ENCODE measurements at regions not wholly inside any gene's neighbourhood (a gene's known extent, or its start where the extent isn't known, plus 50 kb on each side); places are given as distances from the start of the nearest gene placed in this dataset.

DNA sequence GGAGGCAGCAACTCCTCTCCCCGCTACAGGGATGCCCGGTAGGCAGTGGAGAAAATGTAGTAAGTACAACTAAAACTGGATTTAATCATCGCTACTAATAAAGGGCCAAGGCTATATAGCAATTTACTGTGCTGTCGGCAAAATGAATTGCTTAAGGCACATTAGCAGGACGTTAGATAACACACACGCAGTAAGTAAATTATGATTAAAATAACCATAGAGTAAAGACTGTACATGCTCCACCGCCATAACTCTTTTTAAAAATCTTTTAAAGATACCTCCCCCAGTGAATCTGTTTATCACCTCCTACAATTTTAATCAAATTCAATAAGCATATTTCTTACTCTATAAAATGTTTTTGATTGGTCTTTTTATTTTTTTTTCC is 371.4 kb upstream of the MGMT start:
- H3K4me3 ChIP-seq (ENCODE audit: low read depth in 1 of 2, low read length in 2 of 2) = no peak overlapping the region
- 80 to 81% methylated on average over 7 of the region's 7 CpGs for WGBS, 2 donors
- H3K36me3 ChIP-seq (ENCODE audit: control insufficient read depth in 2 of 2, insufficient read depth in 2 of 2, low read length in 1 of 2) = no peaks in the 10 kb centered on the region
- H3K4me1 ChIP-seq (ENCODE audit: control insufficient read depth in 2 of 2, insufficient read depth in 2 of 2, low read length in 1 of 2) = no peaks in the 10 kb centered on the region
- no peaks in the 10 kb centered on the region for H3K27me3 ChIP-seq (ENCODE audit: control insufficient read depth in 1 of 2, insufficient read depth in 2 of 2, low read length in 2 of 2)
- H3K9me3 ChIP-seq (ENCODE audit: control insufficient read depth in 2 of 2, insufficient read depth in 1 of 2, low read depth in 1 of 2, low read length in 1 of 2) = peaks cover 0 to 2% of the 10 kb centered on the region in 2 donors
- H3K27ac ChIP-seq (ENCODE audit: low read depth in 2 of 2, low read length in 1 of 2) = no peak overlapping the region

DNA sequence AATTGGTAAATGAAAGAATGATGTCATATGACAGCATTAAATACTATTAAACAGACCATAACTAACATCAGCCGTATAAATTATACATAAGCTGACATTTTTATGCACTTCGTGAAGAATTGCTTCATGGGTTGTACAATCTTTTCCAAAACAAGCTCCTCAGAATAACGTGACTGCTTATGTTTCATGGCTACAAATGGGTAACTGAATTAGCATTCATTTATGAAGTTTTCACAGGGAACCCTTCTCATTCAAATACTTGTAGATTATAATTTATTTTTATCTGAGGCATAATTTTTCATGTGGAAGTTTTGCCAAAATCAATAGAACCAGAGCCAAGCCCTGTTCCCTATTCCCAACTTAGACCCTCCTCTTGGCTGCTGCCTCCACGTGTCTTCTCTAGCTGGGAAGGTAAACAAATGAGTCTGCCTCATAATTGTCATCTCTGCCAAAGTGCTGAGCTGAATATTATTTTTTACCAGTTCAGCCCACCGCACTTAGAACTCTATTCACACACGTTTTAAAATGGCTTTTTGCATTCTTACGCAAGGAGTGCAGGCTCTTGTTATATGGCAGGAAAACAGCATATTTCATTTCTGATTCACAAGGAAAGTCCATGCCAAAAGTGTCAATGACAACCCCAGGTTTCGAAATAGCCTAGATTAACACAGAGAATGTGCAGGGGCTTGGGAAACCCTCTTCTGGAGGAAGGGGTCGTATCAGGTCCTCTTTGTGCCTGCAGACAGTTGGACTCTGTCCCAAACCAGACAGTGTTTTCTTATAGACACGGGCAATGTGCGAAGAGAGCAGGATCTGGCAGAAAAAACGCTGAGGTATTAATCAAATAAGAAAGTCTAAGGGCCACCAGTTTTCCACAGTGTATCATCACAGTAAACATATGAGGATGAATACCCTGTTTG is 370.7 kb upstream of the MGMT start:
- H3K36me3 ChIP-seq (ENCODE audit: control insufficient read depth in 2 of 2, insufficient read depth in 2 of 2, low read length in 1 of 2) = no peaks in the 10 kb centered on the region
- H3K4me1 ChIP-seq (ENCODE audit: control insufficient read depth in 2 of 2, insufficient read depth in 2 of 2, low read length in 1 of 2) = no peaks in the 10 kb centered on the region
- no peak overlapping the region for H3K4me3 ChIP-seq (ENCODE audit: low read depth in 1 of 2, low read length in 2 of 2)
- peaks cover 0 to 2% of the 10 kb centered on the region in 2 donors for H3K9me3 ChIP-seq (ENCODE audit: control insufficient read depth in 2 of 2, insufficient read depth in 1 of 2, low read depth in 1 of 2, low read length in 1 of 2)
- H3K27ac ChIP-seq (ENCODE audit: low read depth in 2 of 2, low read length in 1 of 2) = no peak overlapping the region
- WGBS, 2 donors = 18 to 29% methylated on average over 12 of the region's 12 CpGs
- H3K27me3 ChIP-seq (ENCODE audit: control insufficient read depth in 1 of 2, insufficient read depth in 2 of 2, low read length in 2 of 2) = no peaks in the 10 kb centered on the region

DNA sequence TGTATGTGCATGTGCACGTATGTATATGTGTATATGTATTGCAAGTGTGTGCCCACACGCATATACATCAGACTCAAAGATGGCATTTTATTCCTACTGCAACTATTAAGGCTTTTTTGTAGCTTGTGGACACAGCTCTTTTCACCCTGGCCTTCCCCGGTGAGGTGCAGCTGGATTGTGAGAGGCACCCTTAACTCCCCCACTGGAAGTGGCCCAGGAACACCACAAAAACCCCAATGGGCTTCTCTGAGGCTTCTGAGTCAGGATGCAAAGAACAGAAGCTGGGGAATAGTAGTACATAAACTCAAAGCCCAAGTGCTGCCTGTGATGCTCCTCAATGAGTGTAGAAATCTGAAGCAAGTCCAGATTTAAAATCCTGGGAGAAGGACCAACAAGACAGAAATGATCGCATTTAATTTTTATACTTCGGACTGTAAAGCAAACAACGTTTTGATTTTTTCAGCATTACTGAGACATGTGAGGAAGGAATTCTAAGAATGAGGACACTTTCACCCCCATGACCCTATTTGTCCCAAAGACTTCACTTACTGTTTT is 369.2 kb upstream of the MGMT start:
- Histone ChIP-seq H3K4me3 (ENCODE audit: low read depth in 1 of 2, low read length in 2 of 2) (no peak overlapping the region), H3K27ac (ENCODE audit: low read depth in 2 of 2, low read length in 1 of 2) (no peak overlapping the region), H3K9me3 (ENCODE audit: control insufficient read depth in 2 of 2, insufficient read depth in 1 of 2, low read depth in 1 of 2, low read length in 1 of 2) (peaks cover 0 to 2% of the 10 kb centered on the region in 2 donors), H3K27me3 (ENCODE audit: control insufficient read depth in 1 of 2, insufficient read depth in 2 of 2, low read length in 2 of 2) (no peaks in the 10 kb centered on the region), H3K36me3 (ENCODE audit: control insufficient read depth in 2 of 2, insufficient read depth in 2 of 2, low read length in 1 of 2) (no peaks in the 10 kb centered on the region), H3K4me1 (ENCODE audit: control insufficient read depth in 2 of 2, insufficient read depth in 2 of 2, low read length in 1 of 2) (no peaks in the 10 kb centered on the region)
- WGBS, 2 donors = 80 to 81% methylated on average over 6 of the region's 6 CpGs

DNA sequence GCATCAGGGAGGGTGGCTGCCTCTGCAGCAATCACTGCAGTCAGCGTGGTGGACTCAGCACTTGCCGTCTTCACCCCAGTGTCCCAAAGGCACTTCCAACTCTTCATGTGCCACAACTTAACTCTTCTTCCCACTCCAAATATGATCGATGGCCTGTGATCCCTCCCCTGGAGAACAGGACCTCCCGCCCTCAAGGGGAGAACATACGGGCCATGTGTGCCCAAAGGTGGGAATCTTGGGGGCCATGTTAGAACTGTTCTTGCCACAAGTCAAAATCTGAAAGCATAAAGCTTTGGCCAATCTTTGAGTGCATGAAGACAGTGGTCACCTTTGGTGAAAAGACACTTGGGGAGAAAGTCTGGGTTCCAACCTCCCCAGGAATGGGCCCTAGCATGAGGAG is 368.5 kb upstream of the MGMT start:
- no peaks in the 10 kb centered on the region for H3K36me3 ChIP-seq (ENCODE audit: control insufficient read depth in 2 of 2, insufficient read depth in 2 of 2, low read length in 1 of 2)
- WGBS, 2 donors = 94% methylated on average over 5 of the region's 5 CpGs
- H3K27me3 ChIP-seq (ENCODE audit: control insufficient read depth in 1 of 2, insufficient read depth in 2 of 2, low read length in 2 of 2) = no peaks in the 10 kb centered on the region
- no peaks in the 10 kb centered on the region for H3K4me1 ChIP-seq (ENCODE audit: control insufficient read depth in 2 of 2, insufficient read depth in 2 of 2, low read length in 1 of 2)
- no peak overlapping the region for H3K27ac ChIP-seq (ENCODE audit: low read depth in 2 of 2, low read length in 1 of 2)
- H3K4me3 ChIP-seq (ENCODE audit: low read depth in 1 of 2, low read length in 2 of 2) = no peak overlapping the region
- H3K9me3 ChIP-seq (ENCODE audit: control insufficient read depth in 2 of 2, insufficient read depth in 1 of 2, low read depth in 1 of 2, low read length in 1 of 2) = peaks cover 0 to 2% of the 10 kb centered on the region in 2 donors

DNA sequence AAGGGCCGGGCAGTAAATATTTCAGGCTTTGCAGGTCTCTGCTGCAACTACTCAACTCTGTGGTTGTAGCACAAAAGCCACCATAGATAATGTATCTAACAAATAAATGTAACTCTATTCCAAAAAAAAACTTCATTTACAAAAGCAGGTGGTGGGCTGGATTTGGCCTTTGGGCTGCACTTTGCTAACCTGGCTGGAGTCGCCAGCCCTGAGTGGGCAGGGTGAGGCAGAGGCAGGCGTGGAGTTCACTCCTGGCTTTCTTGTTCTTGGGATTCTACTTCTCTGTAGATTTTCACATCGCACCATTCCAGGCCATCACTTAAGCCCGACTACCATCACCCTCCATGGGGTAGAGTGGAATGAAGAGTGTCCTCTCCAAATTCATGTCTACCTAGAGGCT is 367.6 kb upstream of the MGMT start:
- H3K27ac ChIP-seq (ENCODE audit: low read depth in 2 of 2, low read length in 1 of 2) = no peak overlapping the region
- H3K36me3 ChIP-seq (ENCODE audit: control insufficient read depth in 2 of 2, insufficient read depth in 2 of 2, low read length in 1 of 2) = no peaks in the 10 kb centered on the region
- WGBS, 2 donors = 86 to 91% methylated on average over 5 of the region's 5 CpGs

DNA sequence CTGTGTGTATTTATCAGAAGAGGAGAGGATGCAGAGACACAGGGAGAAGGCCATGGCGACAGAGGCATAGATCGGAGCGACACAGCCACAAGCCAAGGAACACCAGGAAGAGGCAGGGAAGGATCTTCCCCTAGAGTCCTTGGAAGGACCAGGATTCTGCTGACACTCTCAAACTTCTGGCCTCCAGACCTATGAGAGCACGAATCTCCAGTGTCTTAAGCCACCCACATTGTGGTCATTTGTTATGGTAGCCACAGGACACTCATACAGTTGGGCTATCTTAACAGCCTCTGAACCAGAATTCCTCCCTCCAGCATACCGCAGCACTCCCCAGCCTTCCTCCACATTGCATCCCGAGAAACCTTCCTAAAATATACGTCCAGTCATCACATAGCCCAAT is 367.0 kb upstream of the MGMT start:
- no peak overlapping the region for H3K4me3 ChIP-seq (ENCODE audit: low read depth in 1 of 2, low read length in 2 of 2)
- no peaks in the 10 kb centered on the region for H3K4me1 ChIP-seq (ENCODE audit: control insufficient read depth in 2 of 2, insufficient read depth in 2 of 2, low read length in 1 of 2)
- H3K9me3 ChIP-seq (ENCODE audit: control insufficient read depth in 2 of 2, insufficient read depth in 1 of 2, low read depth in 1 of 2, low read length in 1 of 2) = peaks cover 0 to 2% of the 10 kb centered on the region in 2 donors
- H3K27ac ChIP-seq (ENCODE audit: low read depth in 2 of 2, low read length in 1 of 2) = no peak overlapping the region
- no peaks in the 10 kb centered on the region for H3K27me3 ChIP-seq (ENCODE audit: control insufficient read depth in 1 of 2, insufficient read depth in 2 of 2, low read length in 2 of 2)
- no peaks in the 10 kb centered on the region for H3K36me3 ChIP-seq (ENCODE audit: control insufficient read depth in 2 of 2, insufficient read depth in 2 of 2, low read length in 1 of 2)
- WGBS, 2 donors = 91 to 94% methylated on average over 7 of the region's 7 CpGs

More for the DNA sequence above, 367.6 kb upstream of the MGMT start:
- Histone ChIP-seq H3K27me3 (ENCODE audit: control insufficient read depth in 1 of 2, insufficient read depth in 2 of 2, low read length in 2 of 2) (no peaks in the 10 kb centered on the region), H3K4me3 (ENCODE audit: low read depth in 1 of 2, low read length in 2 of 2) (no peak overlapping the region), H3K4me1 (ENCODE audit: control insufficient read depth in 2 of 2, insufficient read depth in 2 of 2, low read length in 1 of 2) (no peaks in the 10 kb centered on the region), H3K9me3 (ENCODE audit: control insufficient read depth in 2 of 2, insufficient read depth in 1 of 2, low read depth in 1 of 2, low read length in 1 of 2) (peaks cover 0 to 2% of the 10 kb centered on the region in 2 donors)

DNA sequence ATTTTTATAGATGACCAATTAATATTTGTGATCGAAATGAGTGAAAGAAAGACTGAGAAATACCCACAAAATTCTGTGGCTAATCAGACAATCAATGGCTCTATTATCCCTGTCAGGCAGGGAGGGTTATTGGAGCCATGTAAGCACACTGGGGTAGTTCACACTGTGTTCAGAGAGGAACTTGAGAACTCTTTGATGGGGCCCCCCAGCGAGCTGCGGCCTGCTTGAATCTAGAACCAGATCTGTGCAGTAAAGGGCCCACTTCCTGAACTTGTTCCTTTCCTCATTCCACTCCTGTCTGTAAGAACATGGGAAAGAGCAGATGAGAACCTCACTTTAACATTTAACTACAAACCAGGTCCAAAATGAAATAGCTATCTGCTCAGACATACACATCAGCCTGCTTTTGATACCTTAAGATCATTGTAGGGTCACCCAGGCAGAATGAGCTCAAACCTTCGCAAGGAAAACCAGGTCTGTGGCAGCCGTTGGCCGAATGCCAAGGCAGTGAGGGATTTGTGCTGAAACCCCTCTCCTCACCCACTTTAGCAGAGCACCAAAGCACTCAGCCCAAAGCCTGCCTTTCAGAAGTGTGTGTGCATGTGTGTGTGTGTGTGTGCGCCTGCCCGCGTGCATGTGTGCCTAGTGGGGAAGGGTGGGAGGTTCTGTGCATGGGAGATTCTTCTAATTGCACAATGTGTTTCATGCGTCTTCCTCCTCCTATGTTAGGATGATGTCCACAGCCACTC is 365.6 kb upstream of the MGMT start:
- 77% methylated on average over 10 of the region's 10 CpGs for WGBS, 2 donors
- no peaks in the 10 kb centered on the region for H3K27me3 ChIP-seq (ENCODE audit: control insufficient read depth in 1 of 2, insufficient read depth in 2 of 2, low read length in 2 of 2)
- no peak overlapping the region for H3K27ac ChIP-seq (ENCODE audit: low read depth in 2 of 2, low read length in 1 of 2)
- H3K9me3 ChIP-seq (ENCODE audit: control insufficient read depth in 2 of 2, insufficient read depth in 1 of 2, low read depth in 1 of 2, low read length in 1 of 2) = peaks cover 0 to 2% of the 10 kb centered on the region in 2 donors
- H3K4me3 ChIP-seq (ENCODE audit: low read depth in 1 of 2, low read length in 2 of 2) = no peak overlapping the region
- no peaks in the 10 kb centered on the region for H3K4me1 ChIP-seq (ENCODE audit: control insufficient read depth in 2 of 2, insufficient read depth in 2 of 2, low read length in 1 of 2)
- no peaks in the 10 kb centered on the region for H3K36me3 ChIP-seq (ENCODE audit: control insufficient read depth in 2 of 2, insufficient read depth in 2 of 2, low read length in 1 of 2)

DNA sequence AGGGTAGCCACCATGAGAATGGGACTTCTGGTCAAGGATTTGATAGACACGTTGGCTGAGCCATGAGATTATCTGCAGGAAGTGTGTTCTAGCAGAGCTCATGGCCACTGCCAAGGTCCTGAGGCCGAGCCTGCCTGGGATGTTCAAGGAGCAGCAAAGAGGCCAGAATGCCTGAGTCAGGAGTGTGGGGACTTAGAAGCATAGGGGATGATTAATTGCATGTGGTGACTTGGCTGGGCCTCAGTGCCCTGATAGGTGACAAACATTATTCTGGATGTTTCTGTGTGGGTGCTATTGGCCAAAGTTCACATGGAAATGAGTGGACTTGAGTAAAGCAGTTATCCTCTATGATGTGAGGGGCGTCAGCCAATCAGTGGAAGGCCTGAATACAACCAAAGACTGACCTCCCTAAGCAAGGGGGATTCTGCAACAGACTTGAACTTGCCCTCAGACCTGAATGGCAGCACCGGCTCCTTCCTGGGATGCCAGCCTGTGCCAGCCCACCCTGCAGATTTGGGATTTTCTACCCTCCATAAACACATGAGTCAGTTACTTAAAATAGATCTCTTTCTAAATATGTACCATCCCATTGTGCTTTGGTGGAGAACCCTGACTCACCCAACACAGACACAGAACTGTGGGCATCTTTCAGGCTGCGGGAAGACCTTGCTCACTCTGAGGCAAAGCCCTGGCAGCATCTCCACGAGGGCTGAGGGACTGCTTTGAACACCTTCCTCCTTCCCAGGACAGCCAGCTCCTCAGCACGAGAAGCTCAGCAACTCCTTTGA is 363.9 kb upstream of the MGMT start:
- Histone ChIP-seq H3K27ac (ENCODE audit: low read depth in 2 of 2, low read length in 1 of 2) (no peak overlapping the region), H3K4me3 (ENCODE audit: low read depth in 1 of 2, low read length in 2 of 2) (no peak overlapping the region), H3K4me1 (ENCODE audit: control insufficient read depth in 2 of 2, insufficient read depth in 2 of 2, low read length in 1 of 2) (no peaks in the 10 kb centered on the region), H3K9me3 (ENCODE audit: control insufficient read depth in 2 of 2, insufficient read depth in 1 of 2, low read depth in 1 of 2, low read length in 1 of 2) (peaks cover 0 to 4% of the 10 kb centered on the region in 2 donors), H3K27me3 (ENCODE audit: control insufficient read depth in 1 of 2, insufficient read depth in 2 of 2, low read length in 2 of 2) (no peaks in the 10 kb centered on the region), H3K36me3 (ENCODE audit: control insufficient read depth in 2 of 2, insufficient read depth in 2 of 2, low read length in 1 of 2) (no peaks in the 10 kb centered on the region)
- 68 to 77% methylated on average over 7 of the region's 7 CpGs for WGBS, 2 donors
